Cardiac muscle cell (in vitro differentiated cells and primary cell): ENCODE measurements at regions not wholly inside any gene's neighbourhood (a gene's known extent, or its start where the extent isn't known, plus 50 kb on each side); places are given as distances from the start of the nearest gene placed in this dataset.

ENCODE experiments used
- DNase-seq, 2 donors: peaks; one replicate each; pipeline versions ENCODE4 v3.0.0 to v3.0.0-alpha.2; 2010 to 2017; ENCODE audit warnings: low read depth in 1 of 2, low spot score in 1 of 2
- H3K27ac ChIP-seq: fragments of 200-600 bp; sonication (generic); 2 replicates; pipeline ENCODE4 v1.5.1; 2016
- H3K27me3 ChIP-seq: fragments of 200-600 bp; sonication (generic); 2 replicates; pipeline ENCODE4 v1.6.0; 2016; ENCODE audit warnings: control low read depth
- H3K36me3 ChIP-seq: fragments of 200-600 bp; sonication (generic); 2 replicates; pipeline ENCODE4 v1.5.1; 2016; ENCODE audit warnings: control low read depth
- H3K4me1 ChIP-seq: fragments of 200-600 bp; sonication (generic); 2 replicates; pipeline ENCODE4 v1.8.1; 2017; ENCODE audit warnings: low read depth, mild to moderate bottlenecking, mixed run types
- H3K4me3 ChIP-seq: fragments of 200-600 bp; sonication (generic); 2 replicates; pipeline ENCODE4 v1.5.1; 2016; ENCODE audit warnings: mild to moderate bottlenecking
- H3K9me3 ChIP-seq: fragments of 200-600 bp; sonication (generic); 2 replicates; pipeline ENCODE4 v1.5.1; 2017; ENCODE audit warnings: low read depth, mild to moderate bottlenecking, control low read depth
- CTCF ChIP-seq: IDR thresholded peaks from 2 replicates; pipeline ENCODE4 v1.5.1; 2012; ENCODE audit warnings: low read depth, mild to moderate bottlenecking, low read length

- Histone ChIP-seq H3K36me3 (no peaks in the 10 kb centered on the region), H3K27ac (no peak overlapping the region), H3K4me3 (no peak overlapping the region), H3K9me3 (no peaks in the 10 kb centered on the region), H3K4me1 (no peaks in the 10 kb centered on the region), H3K27me3 (no peaks in the 10 kb centered on the region)
- DNase-seq, result no peak
- TF ChIP-seq CTCF, result no peak
Measured at GRCh38 chr12:34340534-34341361, 318.5 kb downstream of the ALG10 start.

GRCh38 chr12:34341362-34341733, 319.1 kb downstream of the ALG10 start:
- TF ChIP-seq CTCF, result no peak
- no peaks in the 10 kb centered on the region for H3K36me3 ChIP-seq
- no peak for DNase-seq
- H3K4me3 ChIP-seq, result no peak overlapping the region
- no peaks in the 10 kb centered on the region for H3K4me1 ChIP-seq
- H3K27me3 ChIP-seq, result no peaks in the 10 kb centered on the region
- no peaks in the 10 kb centered on the region for H3K9me3 ChIP-seq
- no peak overlapping the region for H3K27ac ChIP-seq

- DNase-seq, result no peak
- H3K27me3 ChIP-seq, result no peaks in the 10 kb centered on the region
- no peak overlapping the region for H3K4me3 ChIP-seq
- no peaks in the 10 kb centered on the region for H3K36me3 ChIP-seq
- H3K4me1 ChIP-seq, result no peaks in the 10 kb centered on the region
- no peak overlapping the region for H3K27ac ChIP-seq
- H3K9me3 ChIP-seq, result no peaks in the 10 kb centered on the region
- TF ChIP-seq CTCF, result no peak
Measured at GRCh38 chr12:34342048-34342447, 319.8 kb downstream of the ALG10 start.

GRCh38 chr12:34343345-34343744, 321.0 kb downstream of the ALG10 start:
- H3K27ac ChIP-seq, result no peak overlapping the region
- no peak for DNase-seq
- no peaks in the 10 kb centered on the region for H3K36me3 ChIP-seq
- no peaks in the 10 kb centered on the region for H3K4me1 ChIP-seq
- no peak overlapping the region for H3K4me3 ChIP-seq
- H3K27me3 ChIP-seq, result no peaks in the 10 kb centered on the region
- H3K9me3 ChIP-seq, result no peaks in the 10 kb centered on the region
- no peak for TF ChIP-seq CTCF

- Histone ChIP-seq H3K9me3 (no peaks in the 10 kb centered on the region), H3K36me3 (no peaks in the 10 kb centered on the region), H3K27me3 (no peaks in the 10 kb centered on the region), H3K4me1 (no peaks in the 10 kb centered on the region), H3K4me3 (no peak overlapping the region), H3K27ac (no peak overlapping the region)
- no peak for DNase-seq
- TF ChIP-seq CTCF, result no peak
Measured at GRCh38 chr12:34343766-34344165, 321.5 kb downstream of the ALG10 start.
